ENCODE measurements at regions not wholly inside any gene's neighbourhood (a gene's known extent, or its start where the extent isn't known, plus 50 kb on each side); places are given as distances from the start of the nearest gene placed in this dataset.

- Histone ChIP-seq H3K27me3 (no peaks in the 10 kb centered on the region), H3K27ac (no peak overlapping the region), H3K4me1 (no peaks in the 10 kb centered on the region), H3K4me3 (no peak overlapping the region), H3K9me3 (no peaks in the 10 kb centered on the region), H3K36me3 (ENCODE audit: low read depth, missing control alignments) (no peaks in the 10 kb centered on the region)
- TF ChIP-seq CTCF (IDR thresholded peaks at IDR 0.05) (no peak), POLR2A (IDR thresholded peaks at IDR 0.05) (no peak)
- no peak for DNase-seq
- intact Hi-C loops (cut with DNase I; ENCODE audit: low total_unique reads): no loop called here
These were observed 73.3 kb downstream of the RFC3 start for GRCh38 chr13:33891196-33891742.

- no peak overlapping the region for H3K4me3 ChIP-seq
- intact Hi-C loops (cut with DNase I; ENCODE audit: low total_unique reads): no loop called here
- H3K36me3 ChIP-seq (ENCODE audit: low read depth, missing control alignments): no peaks in the 10 kb centered on the region
- H3K27ac ChIP-seq: no peak overlapping the region
- no peaks in the 10 kb centered on the region for H3K27me3 ChIP-seq
- TF ChIP-seq POLR2A (IDR thresholded peaks at IDR 0.05) (no peak), CTCF (IDR thresholded peaks at IDR 0.05) (no peak)
- H3K9me3 ChIP-seq: no peaks in the 10 kb centered on the region
- no peaks in the 10 kb centered on the region for H3K4me1 ChIP-seq
- no peak for DNase-seq
These were observed 75.6 kb downstream of the RFC3 start for GRCh38 chr13:33893559-33893958.

GRCh38 chr13:33904431-33904830 is 86.5 kb downstream of the RFC3 start:
- Histone ChIP-seq H3K4me1 (no peaks in the 10 kb centered on the region), H3K4me3 (no peak overlapping the region), H3K27ac (no peak overlapping the region), H3K36me3 (ENCODE audit: low read depth, missing control alignments) (no peaks in the 10 kb centered on the region), H3K27me3 (no peaks in the 10 kb centered on the region), H3K9me3 (no peaks in the 10 kb centered on the region)
- intact Hi-C loops (cut with DNase I; ENCODE audit: low total_unique reads): no loop called here
- no peak for DNase-seq
- no peak for TF ChIP-seq POLR2A (IDR thresholded peaks at IDR 0.05)
- no peak for TF ChIP-seq CTCF (IDR thresholded peaks at IDR 0.05)
- 86 to 90% methylated on average over 8 of the region's 8 CpGs for WGBS, 2 donors

- no peak for DNase-seq
- intact Hi-C loops (cut with DNase I; ENCODE audit: low total_unique reads): no loop called here
- TF ChIP-seq POLR2A (IDR thresholded peaks at IDR 0.05) (no peak), CTCF (IDR thresholded peaks at IDR 0.05) (no peak)
- Histone ChIP-seq H3K36me3 (ENCODE audit: low read depth, missing control alignments) (no peaks in the 10 kb centered on the region), H3K9me3 (no peaks in the 10 kb centered on the region), H3K4me1 (no peaks in the 10 kb centered on the region), H3K4me3 (no peak overlapping the region), H3K27me3 (no peaks in the 10 kb centered on the region), H3K27ac (no peak overlapping the region)
- 45 to 54% methylated on average over 1 of the region's 1 CpG for WGBS, 2 donors
These were observed 90.2 kb downstream of the RFC3 start for GRCh38 chr13:33908116-33908515.

GRCh38 chr13:33910255-33910654 is 92.3 kb downstream of the RFC3 start:
- WGBS, 2 donors: 74 to 82% methylated on average over 1 of the region's 1 CpG
- TF ChIP-seq CTCF (IDR thresholded peaks at IDR 0.05) (no peak), POLR2A (IDR thresholded peaks at IDR 0.05) (no peak)
- Histone ChIP-seq H3K4me1 (no peaks in the 10 kb centered on the region), H3K36me3 (ENCODE audit: low read depth, missing control alignments) (no peaks in the 10 kb centered on the region), H3K27ac (no peak overlapping the region), H3K4me3 (no peak overlapping the region), H3K27me3 (no peaks in the 10 kb centered on the region), H3K9me3 (no peaks in the 10 kb centered on the region)
- no peak for DNase-seq
- intact Hi-C loops (cut with DNase I; ENCODE audit: low total_unique reads): no loop called here

Measured in testis (tissue), 2 donors.